Endodermal cell (in vitro differentiated cells): ENCODE measurements at regions not wholly inside any gene's neighbourhood (a gene's known extent, or its start where the extent isn't known, plus 50 kb on each side); places are given as distances from the start of the nearest gene placed in this dataset.

Source experiments
- DNase-seq: peaks from one replicate; pipeline ENCODE4 v3.0.0-alpha.2; 2017
- H3K27ac ChIP-seq: 2 replicates; pipeline ENCODE4 v1.5.1; 2013; ENCODE audit warnings: mild to moderate bottlenecking, low read depth, low read length, moderate library complexity
- H3K27me3 ChIP-seq: 2 replicates; pipeline ENCODE4 v1.6.1; 2013; ENCODE audit warnings: mild to moderate bottlenecking, low read length, moderate library complexity; ENCODE audit not compliant: insufficient read depth, control insufficient read depth, poor library complexity, severe bottlenecking
- H3K36me3 ChIP-seq: 2 replicates; pipeline ENCODE4 v1.7.0; 2013; ENCODE audit warnings: mild to moderate bottlenecking, low read length, moderate library complexity; ENCODE audit not compliant: control insufficient read depth, insufficient read depth
- H3K4me1 ChIP-seq: one replicate; pipeline ENCODE4 v1.7.0; 2013; ENCODE audit warnings: low read length; ENCODE audit not compliant: control insufficient read depth, insufficient read depth
- H3K4me3 ChIP-seq: 2 replicates; pipeline ENCODE4 v1.5.1; 2013; ENCODE audit warnings: mild to moderate bottlenecking, low read length, moderate library complexity
- H3K9ac ChIP-seq: 2 replicates; pipeline ENCODE4 v1.6.1; 2013; ENCODE audit warnings: mild to moderate bottlenecking, low read length, moderate library complexity; ENCODE audit not compliant: poor library complexity, severe bottlenecking; ENCODE audit errors: extremely low read depth
- H3K9me3 ChIP-seq: 2 replicates; pipeline ENCODE4 v1.6.1; 2013; ENCODE audit warnings: mild to moderate bottlenecking, low read length, moderate library complexity; ENCODE audit not compliant: control insufficient read depth
- H3K27ac Mint-ChIP-seq: 2 replicates; pipeline ENCODE4 v1.8.0; 2020; ENCODE audit warnings: mixed read lengths
- H3K27me3 Mint-ChIP-seq: 2 replicates; pipeline ENCODE4 v1.8.0; 2021; ENCODE audit warnings: mild to moderate bottlenecking, mixed read lengths; ENCODE audit not compliant: insufficient read depth
- H3K36me3 Mint-ChIP-seq: 2 replicates; pipeline ENCODE4 v1.8.0; 2020; ENCODE audit warnings: low read depth, mixed read lengths
- H3K4me1 Mint-ChIP-seq: 2 replicates; pipeline ENCODE4 v1.8.0; 2020; ENCODE audit warnings: mixed read lengths
- H3K4me3 Mint-ChIP-seq: 2 replicates; pipeline ENCODE4 v1.8.0; 2020; ENCODE audit warnings: mild to moderate bottlenecking, moderate library complexity, mixed read lengths
- H3K9me3 Mint-ChIP-seq: 2 replicates; pipeline ENCODE4 v1.8.0; 2020; ENCODE audit warnings: mild to moderate bottlenecking, mixed read lengths
- WGBS, 2 experiments: methylation state at CpG; one replicate each; pipeline versions ENCODE4 v1.1.5 to v1.1.7; 2013; ENCODE audit warnings: missing lambda C conversion rate in 2 of 2, mixed read lengths in 1 of 2; ENCODE audit not compliant: insufficient coverage in 1 of 2, insufficient read length in 1 of 2; 5-methylcytosine and 5-hydroxymethylcytosine counted together
- TF ChIP-seq, protein P1 (sequence below): fragments of 200-600 bp; sonication (generic); conservative IDR thresholded peaks from 2 replicates; pipeline ENCODE4 v1.5.0; 2021; ENCODE audit warnings: antibody characterized with exemption, mild to moderate bottlenecking

DNA sequence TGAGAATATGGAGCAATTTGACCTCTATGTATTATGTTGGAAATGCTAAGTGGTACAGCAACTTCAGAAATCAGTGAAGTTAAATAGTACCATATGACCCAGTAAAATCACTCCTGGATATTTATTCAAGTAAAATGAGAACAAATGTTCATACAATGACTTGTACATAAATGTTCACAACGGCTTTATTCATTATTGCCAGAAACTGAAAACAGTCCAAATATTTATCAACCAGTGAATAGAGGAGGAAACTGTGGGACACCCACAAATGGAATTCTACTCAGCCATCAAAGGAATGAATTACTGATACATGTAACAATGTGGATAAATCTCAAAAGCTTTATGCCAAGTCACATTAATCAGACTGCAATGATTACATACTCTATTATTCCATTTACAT, 416.3 kb downstream of the AASDHPPT start:
- Histone ChIP-seq H3K9ac (no peak overlapping the region), H3K4me1 (no peaks in the 10 kb centered on the region), H3K36me3 (no peaks in the 10 kb centered on the region), H3K27me3 (no peaks in the 10 kb centered on the region), H3K27ac (no peak overlapping the region), H3K9me3 (no peaks in the 10 kb centered on the region), H3K4me3 (no peak overlapping the region)
- H3K36me3 Mint-ChIP-seq: no peaks in the 10 kb centered on the region
- no peak for DNase-seq
- TF ChIP-seq, protein P1, sequence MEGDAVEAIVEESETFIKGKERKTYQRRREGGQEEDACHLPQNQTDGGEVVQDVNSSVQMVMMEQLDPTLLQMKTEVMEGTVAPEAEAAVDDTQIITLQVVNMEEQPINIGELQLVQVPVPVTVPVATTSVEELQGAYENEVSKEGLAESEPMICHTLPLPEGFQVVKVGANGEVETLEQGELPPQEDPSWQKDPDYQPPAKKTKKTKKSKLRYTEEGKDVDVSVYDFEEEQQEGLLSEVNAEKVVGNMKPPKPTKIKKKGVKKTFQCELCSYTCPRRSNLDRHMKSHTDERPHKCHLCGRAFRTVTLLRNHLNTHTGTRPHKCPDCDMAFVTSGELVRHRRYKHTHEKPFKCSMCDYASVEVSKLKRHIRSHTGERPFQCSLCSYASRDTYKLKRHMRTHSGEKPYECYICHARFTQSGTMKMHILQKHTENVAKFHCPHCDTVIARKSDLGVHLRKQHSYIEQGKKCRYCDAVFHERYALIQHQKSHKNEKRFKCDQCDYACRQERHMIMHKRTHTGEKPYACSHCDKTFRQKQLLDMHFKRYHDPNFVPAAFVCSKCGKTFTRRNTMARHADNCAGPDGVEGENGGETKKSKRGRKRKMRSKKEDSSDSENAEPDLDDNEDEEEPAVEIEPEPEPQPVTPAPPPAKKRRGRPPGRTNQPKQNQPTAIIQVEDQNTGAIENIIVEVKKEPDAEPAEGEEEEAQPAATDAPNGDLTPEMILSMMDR: no peak
- no peaks in the 10 kb centered on the region for H3K9me3 Mint-ChIP-seq
- no peaks in the 10 kb centered on the region for H3K4me1 Mint-ChIP-seq
- no peaks in the 10 kb centered on the region for H3K27me3 Mint-ChIP-seq
- no peak overlapping the region for H3K27ac Mint-ChIP-seq
- 83% methylated on average over 1 of the region's 1 CpG; no CpG with 5 or more reads in 1 of the 2 experiments for WGBS, 2 experiments
- H3K4me3 Mint-ChIP-seq: no peak overlapping the region

DNA sequence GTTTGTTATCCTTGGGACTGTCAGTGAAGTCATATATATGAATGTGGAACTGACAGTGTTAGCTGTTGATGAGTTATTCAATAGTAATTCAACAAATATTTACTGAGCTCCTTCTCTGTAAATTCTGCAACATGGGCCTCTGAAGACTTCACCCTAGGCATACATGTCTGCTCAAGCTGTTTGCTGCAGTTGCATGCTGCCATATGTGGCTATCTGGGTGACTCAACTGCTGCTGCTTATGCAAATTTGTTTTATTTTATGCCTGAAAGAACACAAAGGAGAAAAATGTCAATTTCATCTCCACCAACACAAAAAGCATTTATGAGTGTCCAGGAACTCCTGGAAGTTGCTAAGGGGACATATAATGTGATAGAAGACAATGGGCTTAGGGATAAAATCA, 417.6 kb downstream of the AASDHPPT start:
- H3K4me3 Mint-ChIP-seq: no peak overlapping the region
- H3K27ac Mint-ChIP-seq: no peak overlapping the region
- no peak overlapping the region for H3K4me3 ChIP-seq
- no peak overlapping the region for H3K27ac ChIP-seq
- TF ChIP-seq, protein P1: no peak
- no peaks in the 10 kb centered on the region for H3K9me3 Mint-ChIP-seq
- no peaks in the 10 kb centered on the region for H3K27me3 Mint-ChIP-seq
- no peaks in the 10 kb centered on the region for H3K36me3 ChIP-seq
- H3K4me1 Mint-ChIP-seq: no peaks in the 10 kb centered on the region
- no peaks in the 10 kb centered on the region for H3K4me1 ChIP-seq
- H3K9me3 ChIP-seq: no peaks in the 10 kb centered on the region
- no peaks in the 10 kb centered on the region for H3K27me3 ChIP-seq
- no peaks in the 10 kb centered on the region for H3K36me3 Mint-ChIP-seq
- H3K9ac ChIP-seq: no peak overlapping the region
- no peak for DNase-seq

DNA sequence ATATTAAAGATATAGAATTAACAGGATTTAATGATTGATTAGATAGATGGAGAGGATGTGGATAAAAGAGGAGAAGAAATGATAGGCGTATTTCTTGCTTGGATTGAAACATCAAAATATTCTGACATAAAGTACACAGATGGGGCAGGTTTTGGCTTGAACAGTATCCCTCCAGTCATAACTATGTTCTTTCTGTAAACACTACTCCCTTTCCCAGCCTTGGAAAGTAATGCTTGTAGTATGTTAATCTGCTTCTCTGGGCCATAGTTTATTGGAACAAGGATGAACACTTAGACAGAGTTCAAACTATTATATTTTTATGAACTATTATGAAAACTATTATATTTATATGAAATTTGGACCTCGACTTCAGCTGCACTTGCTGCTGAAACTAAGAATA, 419.2 kb downstream of the AASDHPPT start:
- WGBS, 2 experiments: 94 to 100% methylated on average over 1 to 2 of the region's 2 CpGs
- Mint-ChIP-seq H3K27ac (no peak overlapping the region), H3K27me3 (no peaks in the 10 kb centered on the region), H3K4me1 (no peaks in the 10 kb centered on the region), H3K9me3 (no peaks in the 10 kb centered on the region), H3K4me3 (no peak overlapping the region), H3K36me3 (no peaks in the 10 kb centered on the region)
- no peak for DNase-seq
- Histone ChIP-seq H3K4me3 (no peak overlapping the region), H3K27ac (no peak overlapping the region), H3K27me3 (no peaks in the 10 kb centered on the region), H3K36me3 (no peaks in the 10 kb centered on the region), H3K4me1 (no peaks in the 10 kb centered on the region), H3K9me3 (no peaks in the 10 kb centered on the region), H3K9ac (no peak overlapping the region)
- TF ChIP-seq, protein P1: no peak
